ENCODE measurements at regions not wholly inside any gene's neighbourhood (a gene's known extent, or its start where the extent isn't known, plus 50 kb on each side); places are given as distances from the start of the nearest gene placed in this dataset.

GRCh38 chr10:129136951-129137350 is 330.1 kb upstream of the MGMT start (continued):
- TF ChIP-seq HNF4G (IDR thresholded peaks at IDR 0.05; ENCODE audit: borderline replicate concordance, low read depth, low read length): no peak
- TF ChIP-seq HNF4G (CRISPR knock-in tag; IDR thresholded peaks at IDR 0.05; ENCODE audit: borderline replicate concordance, low read depth): no peak
- TF ChIP-seq ZNF24 (IDR thresholded peaks at IDR 0.05): no peak
- TF ChIP-seq ZNF17 (CRISPR knock-in tag; IDR thresholded peaks at IDR 0.05): no peak
- TF ChIP-seq ZBTB20 (CRISPR knock-in tag; IDR thresholded peaks at IDR 0.05; ENCODE audit: borderline replicate concordance, low read depth): no peak
- TF ChIP-seq MED13 (CRISPR knock-in tag; IDR thresholded peaks at IDR 0.05): no peak
- no peak for TF ChIP-seq ZBED4 (CRISPR knock-in tag; IDR thresholded peaks at IDR 0.05; ENCODE audit: borderline replicate concordance)
- TF ChIP-seq ZNF775 (CRISPR knock-in tag; IDR thresholded peaks at IDR 0.05; ENCODE audit: borderline replicate concordance): no peak
- no peak for TF ChIP-seq PATZ1 (CRISPR knock-in tag; IDR thresholded peaks at IDR 0.05)
- TF ChIP-seq ZBTB49 (CRISPR knock-in tag; IDR thresholded peaks at IDR 0.05; ENCODE audit: borderline replicate concordance): no peak
- TF ChIP-seq ZNF776 (CRISPR knock-in tag; IDR thresholded peaks at IDR 0.05): no peak
- no peak for TF ChIP-seq ZNF34 (CRISPR knock-in tag; IDR thresholded peaks at IDR 0.05; ENCODE audit: borderline replicate concordance)
- no peak for TF ChIP-seq EED (CRISPR knock-in tag; IDR thresholded peaks at IDR 0.05)

Data from HepG2 (cell line).